PC-9 (cell line): ENCODE measurements at regions not wholly inside any gene's neighbourhood (a gene's known extent, or its start where the extent isn't known, plus 50 kb on each side); places are given as distances from the start of the nearest gene placed in this dataset.

Source experiments
- EZH2 ChIP-seq: fragments of 200-600 bp; sonication (generic); IDR thresholded peaks from 2 replicates; pipeline ENCODE4 v1.8.0; 2017; ENCODE audit warnings: antibody characterized with exemption, low read depth
- TF ChIP-seq, protein P1 (sequence below): fragments of 200-600 bp; sonication (generic); conservative IDR thresholded peaks from 2 replicates; pipeline ENCODE4 v1.6.1; 2017; ENCODE audit warnings: mixed run types, antibody characterized with exemption, mild to moderate bottlenecking, moderate library complexity

DNA sequence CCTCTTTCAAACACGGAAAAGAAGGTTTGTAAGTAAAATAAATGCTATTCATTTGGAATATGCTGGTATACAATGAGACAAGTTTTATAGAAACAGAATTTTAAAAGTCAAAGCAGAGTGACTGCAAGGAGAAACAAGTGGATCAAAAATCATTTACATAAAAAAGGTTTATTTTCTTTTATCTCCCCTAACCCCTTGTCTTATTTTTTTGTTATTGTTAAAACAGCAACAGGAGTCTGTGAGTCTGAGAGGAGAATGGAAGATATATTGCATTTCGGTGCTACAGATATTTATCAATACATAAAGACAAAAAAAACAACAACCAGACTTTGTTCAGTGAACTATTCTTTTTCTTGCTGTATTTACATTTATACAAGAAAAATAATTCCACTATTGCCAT is 1116.4 kb downstream of the OTOL1 start:
- TF ChIP-seq, protein P1, sequence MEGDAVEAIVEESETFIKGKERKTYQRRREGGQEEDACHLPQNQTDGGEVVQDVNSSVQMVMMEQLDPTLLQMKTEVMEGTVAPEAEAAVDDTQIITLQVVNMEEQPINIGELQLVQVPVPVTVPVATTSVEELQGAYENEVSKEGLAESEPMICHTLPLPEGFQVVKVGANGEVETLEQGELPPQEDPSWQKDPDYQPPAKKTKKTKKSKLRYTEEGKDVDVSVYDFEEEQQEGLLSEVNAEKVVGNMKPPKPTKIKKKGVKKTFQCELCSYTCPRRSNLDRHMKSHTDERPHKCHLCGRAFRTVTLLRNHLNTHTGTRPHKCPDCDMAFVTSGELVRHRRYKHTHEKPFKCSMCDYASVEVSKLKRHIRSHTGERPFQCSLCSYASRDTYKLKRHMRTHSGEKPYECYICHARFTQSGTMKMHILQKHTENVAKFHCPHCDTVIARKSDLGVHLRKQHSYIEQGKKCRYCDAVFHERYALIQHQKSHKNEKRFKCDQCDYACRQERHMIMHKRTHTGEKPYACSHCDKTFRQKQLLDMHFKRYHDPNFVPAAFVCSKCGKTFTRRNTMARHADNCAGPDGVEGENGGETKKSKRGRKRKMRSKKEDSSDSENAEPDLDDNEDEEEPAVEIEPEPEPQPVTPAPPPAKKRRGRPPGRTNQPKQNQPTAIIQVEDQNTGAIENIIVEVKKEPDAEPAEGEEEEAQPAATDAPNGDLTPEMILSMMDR: no peak
- TF ChIP-seq EZH2: no peak
